Testis (tissue), 2 donors: ENCODE measurements at regions not wholly inside any gene's neighbourhood (a gene's known extent, or its start where the extent isn't known, plus 50 kb on each side); places are given as distances from the start of the nearest gene placed in this dataset.
"Not testable (repeated sequence)": the region's sequence is repeated elsewhere in the genome, so short reads cannot be mapped to it uniquely, and the experiment has no call there.

Source experiments
- DNase-seq: peaks from one replicate; pipeline ENCODE4 v3.0.0-alpha.2; 2019
- H3K27ac ChIP-seq, 2 donors: fragments of 200-600 bp; sonication (generic); one replicate each; pipeline ENCODE4 v1.5.1; 2019
- H3K27me3 ChIP-seq: fragments of 200-600 bp; sonication (generic); one replicate; pipeline ENCODE4 v1.5.1; 2019
- H3K36me3 ChIP-seq: fragments of 200-600 bp; sonication (generic); one replicate; pipeline ENCODE4 v1.5.1; 2017; ENCODE audit warnings: low read depth; ENCODE audit errors: missing control alignments
- H3K4me1 ChIP-seq: fragments of 200-600 bp; sonication (generic); one replicate; pipeline ENCODE4 v1.5.1; 2019
- H3K4me3 ChIP-seq, 2 donors: fragments of 200-600 bp; sonication (generic); one replicate each; pipeline ENCODE4 v1.5.1; 2017 to 2019
- H3K9me3 ChIP-seq: fragments of 200-600 bp; sonication (generic); one replicate; pipeline ENCODE4 v1.5.1; 2017
- CTCF ChIP-seq, 3 experiments: fragments of 450-650 bp in 2 of 3; fragments of 200-600 bp in 1 of 3; sonication (generic) in 1 of 3; IDR thresholded peaks; one replicate each; pipeline ENCODE4 v1.5.1; 2016 to 2019; ENCODE audit warnings: antibody characterized with exemption in 3 of 3, mild to moderate bottlenecking in 2 of 3, moderate library complexity in 1 of 3
- POLR2A ChIP-seq: fragments of 450-650 bp; IDR thresholded peaks from one replicate; pipeline ENCODE4 v1.6.1; 2017; ENCODE audit warnings: antibody characterized with exemption, mild to moderate bottlenecking, moderate library complexity
- WGBS, 2 donors: methylation state at CpG; one replicate each; pipeline ENCODE4 v1.1.5; 2018; 5-methylcytosine and 5-hydroxymethylcytosine counted together
- intact Hi-C: fragments of 100-400 bp; cut with DNase I; formaldehyde crosslinking; loops from one replicate; pipeline ENCODE4 v1.15.1; 2023; ENCODE audit warnings: low total_unique reads

- no peak overlapping the region for H3K27ac ChIP-seq
- no peaks in the 10 kb centered on the region for H3K9me3 ChIP-seq
- no peaks in the 10 kb centered on the region for H3K27me3 ChIP-seq
- no peak overlapping the region for H3K4me3 ChIP-seq
- H3K4me1 ChIP-seq: no peaks in the 10 kb centered on the region
- intact Hi-C loops: no loop called here
- H3K36me3 ChIP-seq: no peaks in the 10 kb centered on the region
- TF ChIP-seq CTCF (IDR thresholded peaks at IDR 0.05) (no peak), POLR2A (no peak)
- DNase-seq: no peak
Measured at GRCh38 chr3:107913701-107914100, 177.1 kb downstream of the CD47 start.

GRCh38 chr3:107911337-107912000 is 179.4 kb downstream of the CD47 start:
- Histone ChIP-seq H3K4me3 (no peak overlapping the region), H3K4me1 (no peaks in the 10 kb centered on the region), H3K27ac (no peak overlapping the region), H3K36me3 (no peaks in the 10 kb centered on the region), H3K9me3 (no peaks in the 10 kb centered on the region), H3K27me3 (no peaks in the 10 kb centered on the region)
- no peak for DNase-seq
- 81 to 88% methylated on average over 3 of the region's 3 CpGs for WGBS, 2 donors
- no peak for TF ChIP-seq CTCF (IDR thresholded peaks at IDR 0.05)
- TF ChIP-seq POLR2A: no peak
- intact Hi-C loops: no loop called here

- no peaks in the 10 kb centered on the region for H3K27me3 ChIP-seq
- intact Hi-C loops: no loop called here
- 67 to 75% methylated on average over 4 of the region's 4 CpGs for WGBS, 2 donors
- H3K36me3 ChIP-seq: no peaks in the 10 kb centered on the region
- no peak overlapping the region for H3K4me3 ChIP-seq
- no peak for TF ChIP-seq CTCF (IDR thresholded peaks at IDR 0.05)
- no peak for TF ChIP-seq POLR2A
- H3K9me3 ChIP-seq: no peaks in the 10 kb centered on the region
- DNase-seq: no peak
- no peak overlapping the region for H3K27ac ChIP-seq
- H3K4me1 ChIP-seq: no peaks in the 10 kb centered on the region
Measured at GRCh38 chr3:107910713-107911259, 180.0 kb downstream of the CD47 start.

GRCh38 chr3:107909583-107909982 is 181.2 kb downstream of the CD47 start:
- H3K4me3 ChIP-seq, H3K4me1 ChIP-seq, H3K27ac ChIP-seq, DNase-seq, H3K9me3 ChIP-seq, intact Hi-C loops, H3K27me3 ChIP-seq, H3K36me3 ChIP-seq: not testable (repeated sequence)
- 65 to 97% methylated on average over 3 of the region's 3 CpGs for WGBS, 2 donors

GRCh38 chr3:107907996-107908395 is 182.8 kb downstream of the CD47 start:
- H3K4me3 ChIP-seq: no peak overlapping the region
- H3K27me3 ChIP-seq: no peaks in the 10 kb centered on the region
- no peak for DNase-seq
- H3K4me1 ChIP-seq: no peaks in the 10 kb centered on the region
- intact Hi-C loops: no loop called here
- H3K9me3 ChIP-seq: no peaks in the 10 kb centered on the region
- H3K36me3 ChIP-seq: no peaks in the 10 kb centered on the region
- H3K27ac ChIP-seq: no peak overlapping the region
- TF ChIP-seq CTCF (IDR thresholded peaks at IDR 0.05): no peak
- TF ChIP-seq POLR2A: no peak
